ENCODE measurements at regions not wholly inside any gene's neighbourhood (a gene's known extent, or its start where the extent isn't known, plus 50 kb on each side); places are given as distances from the start of the nearest gene placed in this dataset.

- TF ChIP-seq ZBED1 (IDR thresholded peaks at IDR 0.05; ENCODE audit: borderline replicate concordance) (no peak), ZNF24 (IDR thresholded peaks at IDR 0.05) (no peak), DPF2 (IDR thresholded peaks at IDR 0.05) (no peak), SREBF1 (IDR thresholded peaks at IDR 0.05; ENCODE audit: low read length) (no peak), RAD51 (IDR thresholded peaks at IDR 0.05) (no peak), WRNIP1 (IDR thresholded peaks at IDR 0.05; ENCODE audit: borderline replicate concordance, low read depth, low read length) (no peak), IKZF2 (IDR thresholded peaks at IDR 0.05) (peak; percentile 36 to 44; a peak in 3 of 4 replicates), ZZZ3 (IDR thresholded peaks at IDR 0.05; ENCODE audit: control insufficient read depth, insufficient read length, low read depth) (no peak), NFXL1 (IDR thresholded peaks at IDR 0.05; ENCODE audit: borderline replicate concordance) (no peak), RB1 (IDR thresholded peaks at IDR 0.05; ENCODE audit: borderline replicate concordance) (no peak), CEBPZ (IDR thresholded peaks at IDR 0.05; ENCODE audit: low read depth, low read length) (no peak), SMAD1 (IDR thresholded peaks at IDR 0.05; ENCODE audit: low read depth, partially characterized antibody) (no peak), ETV6 (conservative IDR thresholded peaks at IDR 0.05 in 1 of 2, IDR thresholded peaks at IDR 0.05 in 1 of 2; ENCODE audit: borderline replicate concordance in 1 of 2, low read depth in 1 of 2) (no peak), NBN (IDR thresholded peaks at IDR 0.05) (no peak), KAT2A (conservative IDR thresholded peaks at IDR 0.05; ENCODE audit: control insufficient read depth, low read depth, low read length) (no peak), MEF2B (IDR thresholded peaks at IDR 0.05; ENCODE audit: partially characterized antibody, poor library complexity, severe bottlenecking) (no peak), TCF12 (IDR thresholded peaks at IDR 0.05; ENCODE audit: low read depth, low read length) (peak; percentile 21; the same call in 1 of the 2 replicates), MEF2A (IDR thresholded peaks at IDR 0.05; ENCODE audit: insufficient read depth, low read depth, low read length) (0 out of 2 replicates have a peak, but pooled peaks have one; percentile 37), TBL1XR1 (IDR thresholded peaks at IDR 0.05; ENCODE audit: low read depth, low read length) (no peak), MXI1 (IDR thresholded peaks at IDR 0.05; ENCODE audit: low read depth, low read length) (no peak), SPI1 (IDR thresholded peaks at IDR 0.05; ENCODE audit: borderline replicate concordance, insufficient read depth, low read depth, low read length) (no peak), FOXM1 (IDR thresholded peaks at IDR 0.05; ENCODE audit: low read depth, low read length) (peak; percentile 40; the same call in 1 of the 2 replicates), ZNF622 (IDR thresholded peaks at IDR 0.05) (no peak), NKRF (conservative IDR thresholded peaks at IDR 0.05) (no peak), TARDBP (IDR thresholded peaks at IDR 0.05; ENCODE audit: borderline replicate concordance) (no peak), EZH2 (IDR thresholded peaks at IDR 0.05; ENCODE audit: borderline replicate concordance, control insufficient read depth, low read depth, low read length) (no peak), CREM (IDR thresholded peaks at IDR 0.05; ENCODE audit: low read depth) (peak; percentile 25; the same call in 1 of the 2 replicates)
Measured at GRCh38 chr3:16824081-16824696, 60.6 kb upstream of the PLCL2 start (continued).
